ENCODE measurements at regions not wholly inside any gene's neighbourhood (a gene's known extent, or its start where the extent isn't known, plus 50 kb on each side); places are given as distances from the start of the nearest gene placed in this dataset.

DNA sequence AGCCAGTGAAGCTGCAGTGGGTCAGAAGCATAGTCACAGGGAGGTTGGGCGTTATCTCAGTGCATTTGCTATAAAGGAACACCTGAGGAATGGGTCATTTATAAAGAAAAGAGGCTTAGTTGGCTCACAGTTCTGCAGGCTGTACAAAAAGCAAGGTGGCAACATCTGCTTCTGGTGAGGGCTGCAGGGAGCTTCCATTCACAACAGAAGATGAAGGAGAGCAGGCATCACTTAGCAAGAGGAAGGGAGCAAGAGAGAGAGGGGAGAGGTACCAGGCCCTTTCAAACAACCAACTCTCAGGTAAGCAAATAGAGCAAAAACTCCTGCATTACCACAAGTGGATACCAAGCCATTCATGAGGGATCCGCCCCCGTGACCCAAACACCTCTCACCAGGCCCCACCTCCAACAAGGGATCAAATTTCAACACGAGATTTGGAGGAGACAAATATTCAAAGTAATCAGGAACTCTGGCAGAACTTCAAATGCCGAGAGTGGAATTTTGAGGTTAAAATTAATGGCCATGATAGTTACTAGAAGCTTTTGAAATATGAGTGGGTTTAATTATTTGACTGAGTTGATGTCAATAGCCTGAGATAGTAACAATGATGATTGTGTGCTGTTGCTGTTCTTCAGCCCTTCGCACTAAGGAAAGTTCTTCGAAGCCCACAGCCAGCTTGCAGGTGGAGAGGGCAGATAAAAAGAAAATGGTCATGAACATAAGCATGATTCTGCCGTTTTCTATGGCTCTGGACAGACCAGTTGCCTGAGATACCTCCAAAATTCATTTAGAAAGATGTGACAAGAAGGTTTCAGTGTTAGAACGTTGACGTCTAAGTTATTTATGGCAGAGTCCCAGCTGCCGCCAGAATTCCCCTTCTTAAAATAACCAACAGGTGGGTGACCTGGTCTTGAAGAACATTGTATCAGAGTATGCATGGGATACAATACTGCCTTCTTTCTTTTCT lies 55.3 kb upstream of the ADTRP start (continued):
- TF ChIP-seq, protein P1, sequence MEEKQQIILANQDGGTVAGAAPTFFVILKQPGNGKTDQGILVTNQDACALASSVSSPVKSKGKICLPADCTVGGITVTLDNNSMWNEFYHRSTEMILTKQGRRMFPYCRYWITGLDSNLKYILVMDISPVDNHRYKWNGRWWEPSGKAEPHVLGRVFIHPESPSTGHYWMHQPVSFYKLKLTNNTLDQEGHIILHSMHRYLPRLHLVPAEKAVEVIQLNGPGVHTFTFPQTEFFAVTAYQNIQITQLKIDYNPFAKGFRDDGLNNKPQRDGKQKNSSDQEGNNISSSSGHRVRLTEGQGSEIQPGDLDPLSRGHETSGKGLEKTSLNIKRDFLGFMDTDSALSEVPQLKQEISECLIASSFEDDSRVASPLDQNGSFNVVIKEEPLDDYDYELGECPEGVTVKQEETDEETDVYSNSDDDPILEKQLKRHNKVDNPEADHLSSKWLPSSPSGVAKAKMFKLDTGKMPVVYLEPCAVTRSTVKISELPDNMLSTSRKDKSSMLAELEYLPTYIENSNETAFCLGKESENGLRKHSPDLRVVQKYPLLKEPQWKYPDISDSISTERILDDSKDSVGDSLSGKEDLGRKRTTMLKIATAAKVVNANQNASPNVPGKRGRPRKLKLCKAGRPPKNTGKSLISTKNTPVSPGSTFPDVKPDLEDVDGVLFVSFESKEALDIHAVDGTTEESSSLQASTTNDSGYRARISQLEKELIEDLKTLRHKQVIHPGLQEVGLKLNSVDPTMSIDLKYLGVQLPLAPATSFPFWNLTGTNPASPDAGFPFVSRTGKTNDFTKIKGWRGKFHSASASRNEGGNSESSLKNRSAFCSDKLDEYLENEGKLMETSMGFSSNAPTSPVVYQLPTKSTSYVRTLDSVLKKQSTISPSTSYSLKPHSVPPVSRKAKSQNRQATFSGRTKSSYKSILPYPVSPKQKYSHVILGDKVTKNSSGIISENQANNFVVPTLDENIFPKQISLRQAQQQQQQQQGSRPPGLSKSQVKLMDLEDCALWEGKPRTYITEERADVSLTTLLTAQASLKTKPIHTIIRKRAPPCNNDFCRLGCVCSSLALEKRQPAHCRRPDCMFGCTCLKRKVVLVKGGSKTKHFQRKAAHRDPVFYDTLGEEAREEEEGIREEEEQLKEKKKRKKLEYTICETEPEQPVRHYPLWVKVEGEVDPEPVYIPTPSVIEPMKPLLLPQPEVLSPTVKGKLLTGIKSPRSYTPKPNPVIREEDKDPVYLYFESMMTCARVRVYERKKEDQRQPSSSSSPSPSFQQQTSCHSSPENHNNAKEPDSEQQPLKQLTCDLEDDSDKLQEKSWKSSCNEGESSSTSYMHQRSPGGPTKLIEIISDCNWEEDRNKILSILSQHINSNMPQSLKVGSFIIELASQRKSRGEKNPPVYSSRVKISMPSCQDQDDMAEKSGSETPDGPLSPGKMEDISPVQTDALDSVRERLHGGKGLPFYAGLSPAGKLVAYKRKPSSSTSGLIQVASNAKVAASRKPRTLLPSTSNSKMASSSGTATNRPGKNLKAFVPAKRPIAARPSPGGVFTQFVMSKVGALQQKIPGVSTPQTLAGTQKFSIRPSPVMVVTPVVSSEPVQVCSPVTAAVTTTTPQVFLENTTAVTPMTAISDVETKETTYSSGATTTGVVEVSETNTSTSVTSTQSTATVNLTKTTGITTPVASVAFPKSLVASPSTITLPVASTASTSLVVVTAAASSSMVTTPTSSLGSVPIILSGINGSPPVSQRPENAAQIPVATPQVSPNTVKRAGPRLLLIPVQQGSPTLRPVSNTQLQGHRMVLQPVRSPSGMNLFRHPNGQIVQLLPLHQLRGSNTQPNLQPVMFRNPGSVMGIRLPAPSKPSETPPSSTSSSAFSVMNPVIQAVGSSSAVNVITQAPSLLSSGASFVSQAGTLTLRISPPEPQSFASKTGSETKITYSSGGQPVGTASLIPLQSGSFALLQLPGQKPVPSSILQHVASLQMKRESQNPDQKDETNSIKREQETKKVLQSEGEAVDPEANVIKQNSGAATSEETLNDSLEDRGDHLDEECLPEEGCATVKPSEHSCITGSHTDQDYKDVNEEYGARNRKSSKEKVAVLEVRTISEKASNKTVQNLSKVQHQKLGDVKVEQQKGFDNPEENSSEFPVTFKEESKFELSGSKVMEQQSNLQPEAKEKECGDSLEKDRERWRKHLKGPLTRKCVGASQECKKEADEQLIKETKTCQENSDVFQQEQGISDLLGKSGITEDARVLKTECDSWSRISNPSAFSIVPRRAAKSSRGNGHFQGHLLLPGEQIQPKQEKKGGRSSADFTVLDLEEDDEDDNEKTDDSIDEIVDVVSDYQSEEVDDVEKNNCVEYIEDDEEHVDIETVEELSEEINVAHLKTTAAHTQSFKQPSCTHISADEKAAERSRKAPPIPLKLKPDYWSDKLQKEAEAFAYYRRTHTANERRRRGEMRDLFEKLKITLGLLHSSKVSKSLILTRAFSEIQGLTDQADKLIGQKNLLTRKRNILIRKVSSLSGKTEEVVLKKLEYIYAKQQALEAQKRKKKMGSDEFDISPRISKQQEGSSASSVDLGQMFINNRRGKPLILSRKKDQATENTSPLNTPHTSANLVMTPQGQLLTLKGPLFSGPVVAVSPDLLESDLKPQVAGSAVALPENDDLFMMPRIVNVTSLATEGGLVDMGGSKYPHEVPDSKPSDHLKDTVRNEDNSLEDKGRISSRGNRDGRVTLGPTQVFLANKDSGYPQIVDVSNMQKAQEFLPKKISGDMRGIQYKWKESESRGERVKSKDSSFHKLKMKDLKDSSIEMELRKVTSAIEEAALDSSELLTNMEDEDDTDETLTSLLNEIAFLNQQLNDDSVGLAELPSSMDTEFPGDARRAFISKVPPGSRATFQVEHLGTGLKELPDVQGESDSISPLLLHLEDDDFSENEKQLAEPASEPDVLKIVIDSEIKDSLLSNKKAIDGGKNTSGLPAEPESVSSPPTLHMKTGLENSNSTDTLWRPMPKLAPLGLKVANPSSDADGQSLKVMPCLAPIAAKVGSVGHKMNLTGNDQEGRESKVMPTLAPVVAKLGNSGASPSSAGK (IDR thresholded peaks at IDR 0.05) = peak; percentile 91
- TF ChIP-seq, protein P2, sequence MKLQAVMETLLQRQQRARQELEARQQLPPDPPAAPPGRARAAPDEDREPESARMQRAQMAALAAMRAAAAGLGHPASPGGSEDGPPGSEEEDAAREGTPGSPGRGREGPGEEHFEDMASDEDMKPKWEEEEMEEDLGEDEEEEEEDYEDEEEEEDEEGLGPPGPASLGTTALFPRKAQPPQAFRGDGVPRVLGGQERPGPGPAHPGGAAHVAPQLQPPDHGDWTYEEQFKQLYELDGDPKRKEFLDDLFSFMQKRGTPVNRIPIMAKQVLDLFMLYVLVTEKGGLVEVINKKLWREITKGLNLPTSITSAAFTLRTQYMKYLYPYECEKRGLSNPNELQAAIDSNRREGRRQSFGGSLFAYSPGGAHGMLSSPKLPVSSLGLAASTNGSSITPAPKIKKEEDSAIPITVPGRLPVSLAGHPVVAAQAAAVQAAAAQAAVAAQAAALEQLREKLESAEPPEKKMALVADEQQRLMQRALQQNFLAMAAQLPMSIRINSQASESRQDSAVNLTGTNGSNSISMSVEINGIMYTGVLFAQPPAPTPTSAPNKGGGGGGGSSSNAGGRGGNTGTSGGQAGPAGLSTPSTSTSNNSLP (IDR thresholded peaks at IDR 0.05; ENCODE audit: borderline replicate concordance, low read depth, low read length) = peak; percentile 54; the same call in 1 of the 2 replicates
- peak; percentile 71 for TF ChIP-seq EGR1 (conservative IDR thresholded peaks at IDR 0.05)
- 0 out of 4 replicates have a peak, but pooled peaks have one; percentile 4 to 5 for TF ChIP-seq SIX5 (IDR thresholded peaks at IDR 0.05; ENCODE audit: borderline replicate concordance in 1 of 2, insufficient read depth in 1 of 2, low read depth in 1 of 2, low read length in 2 of 2)
- TF ChIP-seq PHF20 (IDR thresholded peaks at IDR 0.05; ENCODE audit: partially characterized antibody) = no peak
- TF ChIP-seq DMBX1 (CRISPR knock-in tag; IDR thresholded peaks at IDR 0.05; ENCODE audit: borderline replicate concordance) = peak; percentile 63
- TF ChIP-seq, protein P3, sequence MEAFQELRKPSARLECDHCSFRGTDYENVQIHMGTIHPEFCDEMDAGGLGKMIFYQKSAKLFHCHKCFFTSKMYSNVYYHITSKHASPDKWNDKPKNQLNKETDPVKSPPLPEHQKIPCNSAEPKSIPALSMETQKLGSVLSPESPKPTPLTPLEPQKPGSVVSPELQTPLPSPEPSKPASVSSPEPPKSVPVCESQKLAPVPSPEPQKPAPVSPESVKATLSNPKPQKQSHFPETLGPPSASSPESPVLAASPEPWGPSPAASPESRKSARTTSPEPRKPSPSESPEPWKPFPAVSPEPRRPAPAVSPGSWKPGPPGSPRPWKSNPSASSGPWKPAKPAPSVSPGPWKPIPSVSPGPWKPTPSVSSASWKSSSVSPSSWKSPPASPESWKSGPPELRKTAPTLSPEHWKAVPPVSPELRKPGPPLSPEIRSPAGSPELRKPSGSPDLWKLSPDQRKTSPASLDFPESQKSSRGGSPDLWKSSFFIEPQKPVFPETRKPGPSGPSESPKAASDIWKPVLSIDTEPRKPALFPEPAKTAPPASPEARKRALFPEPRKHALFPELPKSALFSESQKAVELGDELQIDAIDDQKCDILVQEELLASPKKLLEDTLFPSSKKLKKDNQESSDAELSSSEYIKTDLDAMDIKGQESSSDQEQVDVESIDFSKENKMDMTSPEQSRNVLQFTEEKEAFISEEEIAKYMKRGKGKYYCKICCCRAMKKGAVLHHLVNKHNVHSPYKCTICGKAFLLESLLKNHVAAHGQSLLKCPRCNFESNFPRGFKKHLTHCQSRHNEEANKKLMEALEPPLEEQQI (IDR thresholded peaks at IDR 0.05) = peak; percentile 80
- peak; percentile 96 for TF ChIP-seq L3MBTL2 (IDR thresholded peaks at IDR 0.05)
- peak; percentile 67 for TF ChIP-seq ZNF316 (IDR thresholded peaks at IDR 0.05)
- peak; percentile 95 for TF ChIP-seq LEF1 (IDR thresholded peaks at IDR 0.05)
- TF ChIP-seq RNF2 (IDR thresholded peaks at IDR 0.05) = peak; percentile 62; the same call in 1 of the 2 replicates
- peak; percentile 23; the same call in 1 of the 2 replicates for TF ChIP-seq CREM (IDR thresholded peaks at IDR 0.05; ENCODE audit: low read depth)

Data from K562 (cell line).